Esophagus squamous epithelium (tissue), 4 donors: ENCODE measurements at regions not wholly inside any gene's neighbourhood (a gene's known extent, or its start where the extent isn't known, plus 50 kb on each side); places are given as distances from the start of the nearest gene placed in this dataset.

Experiments
- POLR2A ChIP-seq, 4 donors: fragments of 450-650 bp; IDR thresholded peaks; one replicate each; pipeline ENCODE4 v1.6.1; 2017; ENCODE audit warnings: antibody characterized with exemption in 4 of 4, mild to moderate bottlenecking in 4 of 4, moderate library complexity in 3 of 4
- TF ChIP-seq, protein P1 (sequence below), 6 experiments: fragments of 450-650 bp in 4 of 6; fragments of 200-600 bp in 2 of 6; sonication (generic) in 2 of 6; IDR thresholded peaks; one replicate each; pipeline ENCODE4 v1.5.1; 2016 to 2019; ENCODE audit warnings: antibody characterized with exemption in 6 of 6, mild to moderate bottlenecking in 4 of 6, moderate library complexity in 4 of 6

DNA sequence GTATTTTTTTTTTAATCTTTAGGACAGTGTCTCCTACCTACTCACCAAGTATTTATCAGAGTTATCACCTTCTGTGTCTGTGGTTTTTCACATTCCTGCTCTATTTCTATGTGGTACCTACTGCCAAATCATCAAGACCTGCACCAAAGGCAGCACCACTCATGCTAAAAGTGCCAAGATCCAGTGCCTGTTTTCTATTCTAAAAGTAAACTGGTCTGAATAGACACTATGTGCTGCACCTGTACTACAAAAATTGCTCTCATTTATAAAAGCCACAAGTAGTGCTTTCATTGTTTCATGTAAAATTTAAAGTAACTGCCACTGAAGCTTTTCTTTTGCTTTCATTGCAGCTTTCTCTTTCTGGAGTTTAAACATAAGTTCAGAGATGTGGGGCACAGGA lies 103.9 kb upstream of the GULP1 start:
- TF ChIP-seq, protein P1, sequence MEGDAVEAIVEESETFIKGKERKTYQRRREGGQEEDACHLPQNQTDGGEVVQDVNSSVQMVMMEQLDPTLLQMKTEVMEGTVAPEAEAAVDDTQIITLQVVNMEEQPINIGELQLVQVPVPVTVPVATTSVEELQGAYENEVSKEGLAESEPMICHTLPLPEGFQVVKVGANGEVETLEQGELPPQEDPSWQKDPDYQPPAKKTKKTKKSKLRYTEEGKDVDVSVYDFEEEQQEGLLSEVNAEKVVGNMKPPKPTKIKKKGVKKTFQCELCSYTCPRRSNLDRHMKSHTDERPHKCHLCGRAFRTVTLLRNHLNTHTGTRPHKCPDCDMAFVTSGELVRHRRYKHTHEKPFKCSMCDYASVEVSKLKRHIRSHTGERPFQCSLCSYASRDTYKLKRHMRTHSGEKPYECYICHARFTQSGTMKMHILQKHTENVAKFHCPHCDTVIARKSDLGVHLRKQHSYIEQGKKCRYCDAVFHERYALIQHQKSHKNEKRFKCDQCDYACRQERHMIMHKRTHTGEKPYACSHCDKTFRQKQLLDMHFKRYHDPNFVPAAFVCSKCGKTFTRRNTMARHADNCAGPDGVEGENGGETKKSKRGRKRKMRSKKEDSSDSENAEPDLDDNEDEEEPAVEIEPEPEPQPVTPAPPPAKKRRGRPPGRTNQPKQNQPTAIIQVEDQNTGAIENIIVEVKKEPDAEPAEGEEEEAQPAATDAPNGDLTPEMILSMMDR (IDR thresholded peaks at IDR 0.05) = no peak
- no peak for TF ChIP-seq POLR2A (IDR thresholded peaks at IDR 0.05)
